GM19023 (cell line): ENCODE measurements at regions not wholly inside any gene's neighbourhood (a gene's known extent, or its start where the extent isn't known, plus 50 kb on each side); places are given as distances from the start of the nearest gene placed in this dataset.
"Not testable (repeated sequence)": the region's sequence is repeated elsewhere in the genome, so short reads cannot be mapped to it uniquely, and the experiment has no call there.

Experiments
- ATAC-seq: cut with Tn5 transposase; IDR thresholded peaks from one replicate; pipeline ENCODE4 v1.9.1; 2021; ENCODE audit warnings: mild to moderate bottlenecking, moderate library complexity; ENCODE audit not compliant: unreplicated experiment

- ATAC-seq = not testable (repeated sequence)
Measured at GRCh38 chr7:67666359-67666758, 669.7 kb downstream of the TYW1 start.

DNA sequence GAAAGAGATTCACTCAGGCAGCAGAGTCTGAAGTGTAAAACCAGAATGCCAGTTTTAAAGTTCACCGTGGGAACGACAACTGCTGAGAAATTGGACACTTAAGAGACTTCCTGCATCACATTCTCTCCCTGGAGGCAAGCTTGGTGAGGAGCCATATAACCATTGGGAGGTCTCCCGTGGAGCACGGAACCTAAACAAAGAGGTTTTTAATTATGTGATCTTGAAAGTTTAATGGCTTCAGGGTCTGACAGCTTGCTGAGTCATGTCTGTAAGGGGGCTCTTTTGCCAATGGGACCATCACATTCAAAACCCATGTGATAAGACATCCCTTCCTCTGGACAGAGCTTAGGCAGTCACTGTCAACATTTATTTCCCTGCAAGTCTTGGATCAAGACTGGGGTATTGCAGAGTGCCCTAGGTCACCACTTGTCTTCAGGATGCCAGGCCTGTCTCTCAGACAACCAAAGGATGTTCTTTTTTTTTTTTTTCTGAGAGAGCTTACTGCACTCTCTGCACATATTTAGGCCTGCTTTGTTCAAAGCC is 674.4 kb downstream of the TYW1 start:
- no peak for ATAC-seq

DNA sequence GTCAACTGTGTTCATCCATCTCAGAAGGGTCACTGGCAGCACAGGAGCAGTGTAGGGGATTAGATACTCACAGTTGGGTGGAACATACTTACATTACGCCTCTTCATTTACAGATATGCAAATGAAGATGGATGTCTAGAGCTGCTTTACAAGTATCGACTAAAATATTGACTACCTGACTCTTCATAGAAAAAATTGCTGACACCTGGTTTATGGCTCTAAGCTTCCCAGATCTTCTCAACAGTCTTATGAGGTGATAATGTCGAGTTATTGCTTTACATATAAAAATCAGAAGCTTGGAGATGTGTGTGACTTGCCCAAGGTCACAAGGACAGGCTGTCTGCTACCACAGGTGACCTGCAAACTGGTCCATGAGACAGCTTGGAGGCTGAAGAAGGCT is 677.2 kb downstream of the TYW1 start:
- ATAC-seq = no peak

- not testable (repeated sequence) for ATAC-seq
Measured at GRCh38 chr7:67674862-67675261, 678.2 kb downstream of the TYW1 start.

- no peak for ATAC-seq
Measured at GRCh38 chr7:67675971-67676370, 679.3 kb downstream of the TYW1 start.

DNA sequence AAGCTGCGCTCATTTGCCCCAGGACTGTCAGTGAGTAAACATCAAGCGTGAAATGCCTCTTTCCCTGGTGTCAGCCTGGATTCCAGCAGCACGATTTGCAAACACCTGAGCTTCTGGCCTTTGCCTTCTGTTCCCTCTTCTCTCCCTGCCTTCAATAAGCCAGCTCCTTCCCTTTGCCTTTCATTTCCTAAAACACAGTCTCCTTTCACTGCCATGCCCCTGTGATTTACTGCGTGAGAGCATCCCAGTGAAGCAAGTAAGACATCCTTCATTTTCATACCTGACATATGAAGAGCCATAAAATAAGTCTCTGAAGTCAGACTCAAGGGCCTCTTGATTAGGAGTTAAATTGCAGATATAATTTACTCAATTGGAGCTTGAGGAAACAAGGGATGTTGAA is 681.8 kb downstream of the TYW1 start:
- no peak for ATAC-seq

DNA sequence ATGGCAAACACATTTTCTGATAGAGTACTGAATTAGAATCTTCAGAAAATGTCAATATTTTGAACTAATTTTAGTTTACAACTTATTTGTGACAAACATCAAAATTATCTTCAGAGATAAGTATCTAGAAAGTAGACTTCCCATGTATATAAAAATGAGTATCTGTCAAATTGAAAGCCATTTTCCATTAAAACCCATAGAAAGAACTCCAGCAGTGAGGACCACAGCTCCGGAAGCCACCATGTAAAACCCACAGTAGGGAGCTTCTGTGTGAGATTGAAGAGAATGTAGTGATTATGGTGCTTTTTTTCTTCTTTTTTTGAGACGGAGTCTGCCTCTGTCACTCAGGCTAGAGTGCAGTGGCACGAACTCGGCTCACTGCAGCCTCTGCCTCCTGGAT is 687.0 kb downstream of the TYW1 start:
- ATAC-seq = no peak

DNA sequence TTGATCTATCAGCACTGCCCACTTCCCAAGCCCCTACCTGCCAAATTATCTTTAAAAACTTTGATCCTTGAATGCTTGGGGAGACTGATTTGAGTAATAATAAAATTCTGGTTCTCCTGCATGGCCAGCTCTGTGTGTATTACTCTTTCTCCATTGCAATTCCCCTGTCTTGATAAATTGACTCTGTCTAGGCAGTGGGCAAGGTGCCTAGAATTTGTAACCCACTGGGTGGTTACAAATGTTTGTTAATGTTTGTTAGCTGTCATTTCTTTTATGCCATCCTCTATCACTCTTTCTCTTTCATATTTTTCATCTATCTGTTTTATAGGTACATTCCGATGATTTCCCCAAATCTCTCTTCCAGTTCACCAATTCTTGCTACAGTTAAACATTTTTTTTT is 694.1 kb downstream of the TYW1 start:
- ATAC-seq = no peak

- no peak for ATAC-seq
Measured at GRCh38 chr7:67692425-67692824, 695.8 kb downstream of the TYW1 start.

GRCh38 chr7:67696124-67696523 is 699.5 kb downstream of the TYW1 start:
- ATAC-seq = no peak

- no peak for ATAC-seq
Measured at GRCh38 chr7:67696878-67697277, 700.2 kb downstream of the TYW1 start.

DNA sequence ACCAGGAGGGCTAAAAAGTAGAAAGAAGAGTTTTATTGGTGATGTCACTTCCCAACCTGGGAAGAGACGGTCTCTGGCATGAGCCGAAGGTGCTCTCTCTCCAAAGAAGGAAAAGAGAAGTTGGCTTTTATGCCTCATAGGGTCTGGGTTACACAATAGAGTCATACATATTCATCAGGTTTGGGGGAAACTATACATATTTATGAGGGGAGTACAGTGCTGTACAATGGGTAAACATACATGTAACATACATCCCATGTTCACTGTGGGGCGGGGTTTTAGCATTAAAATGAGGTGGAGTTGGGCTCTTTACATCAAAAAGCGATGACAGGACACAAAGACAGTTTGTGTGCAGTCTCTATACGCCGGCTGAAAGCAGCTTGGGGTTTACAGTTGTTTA is 701.7 kb downstream of the TYW1 start:
- no peak for ATAC-seq

DNA sequence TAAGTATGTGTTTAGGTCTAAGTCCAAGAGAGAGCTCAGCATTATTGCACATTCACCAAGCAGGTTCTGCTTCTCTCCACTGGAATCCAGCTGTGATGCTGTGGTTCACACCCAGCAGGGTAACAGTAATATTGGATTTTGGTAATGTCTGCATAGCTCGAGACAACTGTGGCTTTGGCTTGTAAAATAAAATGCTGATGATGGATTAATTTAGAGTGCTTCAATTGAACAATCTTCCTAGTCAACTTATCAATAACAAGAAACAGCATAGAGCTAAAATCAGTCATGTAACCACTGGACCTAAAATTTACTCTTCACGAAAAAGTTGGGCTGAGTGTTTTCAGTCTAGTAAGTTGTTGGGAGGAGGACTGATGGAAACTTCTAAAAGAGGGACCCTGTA is 709.2 kb downstream of the TYW1 start:
- ATAC-seq = no peak

DNA sequence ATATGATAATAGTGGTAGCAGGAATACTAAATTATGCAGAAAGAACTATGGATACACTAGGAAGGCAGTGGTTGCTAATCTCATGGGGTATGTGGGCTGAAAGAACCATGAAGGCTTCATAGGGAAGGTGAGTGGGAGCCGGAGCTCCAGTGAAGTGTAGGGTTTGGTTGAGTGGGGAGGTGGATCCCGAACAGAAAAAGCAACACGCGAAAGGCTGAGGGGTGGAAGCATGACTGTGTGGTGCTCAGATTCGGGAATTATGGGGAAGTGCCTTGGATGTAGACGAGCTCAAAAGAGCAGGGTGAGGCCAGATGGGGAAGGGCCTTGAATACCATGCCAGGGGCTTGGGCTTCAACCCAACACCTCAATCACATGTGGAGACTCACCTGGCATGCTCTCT is 715.1 kb downstream of the TYW1 start:
- no peak for ATAC-seq

DNA sequence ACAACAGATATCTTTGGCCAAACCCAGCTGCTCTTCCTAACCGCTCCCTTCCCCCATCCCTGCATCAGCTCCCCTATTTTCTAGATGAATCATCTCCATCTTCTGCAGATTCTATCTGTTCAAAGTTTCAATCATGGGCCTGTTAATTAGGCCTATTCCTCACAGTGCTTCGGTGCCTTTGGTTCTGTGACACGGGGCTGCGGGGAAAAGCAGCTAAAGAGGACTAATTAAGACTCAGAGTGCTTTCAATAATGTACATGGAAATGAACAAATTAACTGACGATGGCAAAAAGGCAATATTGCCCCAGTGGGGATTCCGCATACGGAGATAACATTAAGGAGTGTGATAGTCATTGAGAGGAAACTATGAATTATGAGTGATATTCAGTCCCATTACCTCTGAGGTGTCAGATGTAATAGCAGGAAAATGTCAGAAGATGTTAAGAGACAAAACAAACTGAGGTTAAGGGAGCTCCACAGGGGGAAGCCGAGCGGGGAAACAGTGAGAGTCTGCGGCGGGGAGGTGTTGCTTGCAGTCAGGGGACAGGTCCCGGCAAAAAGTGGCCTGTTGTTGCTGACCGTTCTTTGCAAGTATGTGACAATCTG is 716.9 kb downstream of the TYW1 start:
- ATAC-seq = no peak

GRCh38 chr7:67716729-67717128 is 720.1 kb downstream of the TYW1 start:
- no peak for ATAC-seq

- ATAC-seq = no peak
Measured at GRCh38 chr7:67723591-67723990, 727.0 kb downstream of the TYW1 start.

GRCh38 chr7:67724435-67724834 is 727.8 kb downstream of the TYW1 start:
- no peak for ATAC-seq

- ATAC-seq = no peak
Measured at GRCh38 chr7:67724955-67725354, 728.3 kb downstream of the TYW1 start.

DNA sequence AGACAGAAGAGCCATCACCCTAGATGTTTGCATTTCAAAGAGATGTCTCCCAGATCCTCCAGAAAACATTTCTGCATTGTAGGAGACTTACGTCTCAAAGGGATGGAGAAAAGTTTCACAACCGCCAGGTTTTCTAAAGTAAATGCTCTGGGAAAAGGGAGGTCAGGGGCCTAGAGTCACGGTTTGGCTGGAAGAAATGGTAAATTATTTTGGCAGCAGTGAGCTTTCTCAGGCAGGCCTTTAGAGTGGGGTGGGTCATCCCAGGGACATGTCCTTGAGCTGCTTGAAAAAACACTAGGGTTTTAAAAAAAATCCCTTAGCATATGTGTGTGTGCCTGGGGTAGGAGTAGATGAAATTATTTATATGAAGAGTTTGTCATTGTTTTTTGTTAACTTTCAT is 728.8 kb downstream of the TYW1 start:
- no peak for ATAC-seq

- no peak for ATAC-seq
Measured at GRCh38 chr7:67729771-67730170, 733.1 kb downstream of the TYW1 start.

DNA sequence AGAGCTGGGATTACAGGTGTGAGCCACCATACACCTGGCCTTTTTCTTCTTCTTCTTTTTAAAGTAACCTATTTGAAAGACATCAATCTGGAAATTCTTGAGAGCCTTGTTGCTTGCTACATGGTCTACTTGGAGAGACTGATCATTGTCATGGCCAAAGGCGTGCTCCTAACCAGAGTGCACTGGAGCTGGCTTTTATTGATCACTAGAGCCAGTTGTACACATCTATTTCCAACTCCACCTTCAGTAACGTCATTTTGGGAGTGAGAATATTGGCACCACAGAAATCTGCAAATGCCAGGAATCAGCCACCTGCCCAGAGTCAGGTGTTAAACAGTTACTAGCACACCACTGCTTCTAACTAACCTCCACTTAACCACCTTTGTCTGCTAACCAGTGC is 735.1 kb downstream of the TYW1 start:
- no peak for ATAC-seq

GRCh38 chr7:67732898-67733297 is 736.3 kb downstream of the TYW1 start:
- ATAC-seq = no peak
